ENCODE measurements at regions not wholly inside any gene's neighbourhood (a gene's known extent, or its start where the extent isn't known, plus 50 kb on each side); places are given as distances from the start of the nearest gene placed in this dataset.
"Not testable (repeated sequence)": the region's sequence is repeated elsewhere in the genome, so short reads cannot be mapped to it uniquely, and the experiment has no call there.

GRCh38 chr3:87478716-87479115 lies 202.3 kb upstream of the POU1F1 start:
- DNase-seq, result no peak

- no peak for DNase-seq
Observed at GRCh38 chr3:87473944-87474343, 197.6 kb upstream of the POU1F1 start.

GRCh38 chr3:87468938-87469337 lies 192.6 kb upstream of the POU1F1 start:
- no peak for DNase-seq

DNA sequence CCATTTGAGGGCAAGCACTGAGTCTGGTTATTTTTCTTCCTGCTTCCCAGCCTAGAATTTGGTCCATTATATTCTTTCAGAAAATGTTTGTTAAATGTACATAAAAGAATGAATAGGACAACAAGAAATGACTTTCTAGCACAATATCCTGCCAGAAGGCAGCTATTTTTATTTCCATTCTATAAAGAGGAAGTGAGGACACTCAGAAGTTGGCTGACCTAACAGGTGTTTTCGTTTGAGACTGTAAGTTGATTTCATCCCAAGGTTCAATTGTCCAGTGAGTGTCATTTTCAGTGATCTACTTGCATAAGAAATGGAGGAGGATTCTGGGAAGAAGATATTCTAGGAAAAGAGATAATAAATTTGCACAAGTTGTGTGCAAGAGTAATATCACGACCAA lies 191.9 kb upstream of the POU1F1 start:
- DNase-seq, result no peak

- DNase-seq, result no peak
Observed at GRCh38 chr3:87462228-87462627, 185.8 kb upstream of the POU1F1 start.

GRCh38 chr3:87461443-87461842 lies 185.1 kb upstream of the POU1F1 start:
- DNase-seq, result no peak

GRCh38 chr3:87461036-87461435 lies 184.7 kb upstream of the POU1F1 start:
- DNase-seq, result no peak

DNA sequence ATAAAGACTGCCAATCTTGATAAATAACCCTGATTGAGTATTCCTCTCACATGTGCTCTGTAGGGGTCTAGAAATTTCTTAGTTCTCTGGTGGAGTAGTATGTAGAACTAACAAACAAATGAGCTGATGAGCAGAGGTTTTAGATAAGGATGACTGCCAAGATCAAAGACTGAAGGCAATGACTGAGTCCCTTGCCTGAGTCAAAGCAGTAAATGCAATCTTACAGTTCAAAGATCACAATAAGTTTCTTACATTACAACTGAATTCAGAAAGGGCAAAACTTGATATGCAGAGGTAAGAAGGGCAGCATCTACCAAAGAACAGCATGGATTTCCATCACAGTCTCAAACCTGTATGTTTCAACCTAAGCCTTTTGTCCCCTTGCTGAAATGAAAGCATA lies 172.2 kb upstream of the POU1F1 start:
- no peak for DNase-seq

DNA sequence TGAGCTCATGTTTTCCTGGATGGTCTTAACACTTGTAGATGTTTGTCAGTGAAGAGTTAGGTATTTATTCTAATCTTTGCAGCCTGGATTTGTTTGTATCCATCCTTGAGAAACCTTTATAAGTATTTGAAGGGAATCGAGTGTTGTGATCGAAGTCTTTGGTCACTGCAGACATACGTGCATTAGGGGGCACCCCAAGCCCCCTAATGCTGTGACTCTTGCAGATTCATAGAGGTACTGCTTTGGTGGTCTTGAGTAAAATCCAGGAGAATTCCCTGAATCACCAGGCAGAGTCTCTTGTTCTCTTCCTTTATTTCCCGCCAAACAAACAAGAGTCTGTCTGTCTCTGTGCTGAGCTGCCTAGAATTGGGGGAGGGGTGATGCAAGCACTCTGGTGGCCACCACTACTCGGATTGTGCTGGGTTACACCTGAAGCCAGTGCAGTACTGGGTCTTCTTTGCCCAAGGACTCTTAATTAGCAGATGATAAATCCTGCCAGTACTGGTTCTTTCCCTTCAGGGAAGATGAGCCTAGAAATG lies 170.5 kb upstream of the POU1F1 start:
- DNase-seq, result no peak

- DNase-seq, result no peak
Observed at GRCh38 chr3:87442470-87442869, 166.1 kb upstream of the POU1F1 start.

GRCh38 chr3:87437765-87438164 lies 161.4 kb upstream of the POU1F1 start:
- DNase-seq, result no peak

DNA sequence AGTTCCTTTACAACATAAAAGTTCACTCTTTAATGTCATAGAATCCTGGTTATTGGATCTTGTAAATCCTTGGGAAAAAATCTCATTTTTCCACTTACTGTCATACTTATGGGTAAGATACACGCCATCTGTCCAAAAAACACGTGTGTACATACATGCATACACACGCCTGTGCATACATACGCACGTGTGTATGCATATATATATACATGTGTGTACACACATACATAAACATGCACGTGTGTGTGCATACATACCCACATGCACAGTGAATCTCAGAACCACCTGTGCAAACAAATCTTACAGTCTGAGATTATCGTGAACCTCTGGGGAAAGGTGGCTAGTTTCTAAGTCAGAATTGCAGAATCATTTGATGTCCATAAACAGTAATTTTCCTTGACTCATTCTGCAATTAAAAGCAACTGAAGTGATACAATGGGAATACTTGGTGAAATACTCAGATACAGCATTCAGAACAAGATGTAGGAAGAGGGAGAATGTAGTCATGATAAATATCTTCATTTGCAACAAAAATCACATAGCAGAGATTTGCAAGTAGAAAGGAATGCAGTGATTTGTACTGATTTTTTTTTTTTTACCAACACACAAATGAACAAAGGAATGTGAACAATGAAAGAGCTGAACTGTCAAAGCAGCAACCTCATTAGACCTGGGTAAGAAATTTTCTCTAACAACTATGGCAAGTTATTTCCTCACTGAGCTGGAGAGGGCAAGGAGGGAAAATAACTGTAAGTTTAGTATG lies 160.6 kb upstream of the POU1F1 start:
- DNase-seq, result no peak

GRCh38 chr3:87435926-87436620 lies 159.7 kb upstream of the POU1F1 start:
- no peak for DNase-seq

- DNase-seq, result not testable (repeated sequence)
Observed at GRCh38 chr3:87433445-87433844, 157.1 kb upstream of the POU1F1 start.

DNA sequence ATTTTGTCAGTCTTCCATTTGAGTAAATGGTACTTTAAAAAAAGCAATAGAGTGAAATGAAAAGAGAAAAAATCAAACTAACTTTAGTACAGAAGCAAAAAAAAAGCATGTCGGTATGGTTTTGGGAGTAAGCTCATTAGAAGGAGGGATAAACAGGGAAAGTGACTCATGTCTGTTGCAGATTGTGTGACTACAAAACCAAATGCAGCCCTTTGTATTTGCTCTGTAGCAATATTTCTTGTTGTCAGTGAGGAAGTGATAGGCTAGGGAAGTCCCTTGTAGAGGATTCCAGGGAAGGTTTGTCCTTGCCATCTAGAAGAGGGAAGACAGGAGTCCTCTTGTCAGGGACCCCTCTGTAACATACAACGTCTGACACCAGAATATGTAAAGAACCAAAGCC lies 150.5 kb upstream of the POU1F1 start:
- no peak for DNase-seq

DNA sequence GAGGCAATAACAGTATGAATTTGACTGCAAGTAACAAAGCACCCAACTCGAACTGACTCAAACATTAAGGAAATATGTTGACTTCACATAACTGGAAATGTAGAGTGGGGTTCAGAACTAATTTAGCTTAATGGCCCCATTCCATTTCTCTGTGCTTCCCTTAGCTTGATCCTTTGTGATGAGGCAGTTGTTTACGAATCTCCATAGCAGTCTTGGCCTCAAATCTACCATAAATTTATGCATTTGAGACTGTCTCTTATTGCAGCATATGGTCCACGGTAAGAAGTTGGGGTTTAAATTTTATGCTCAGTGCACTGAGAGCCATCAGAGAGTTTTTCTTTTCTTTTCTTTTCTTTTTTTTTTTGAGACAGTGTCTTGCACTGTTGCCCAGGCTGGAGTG lies 148.7 kb upstream of the POU1F1 start:
- DNase-seq, result no peak

DNA sequence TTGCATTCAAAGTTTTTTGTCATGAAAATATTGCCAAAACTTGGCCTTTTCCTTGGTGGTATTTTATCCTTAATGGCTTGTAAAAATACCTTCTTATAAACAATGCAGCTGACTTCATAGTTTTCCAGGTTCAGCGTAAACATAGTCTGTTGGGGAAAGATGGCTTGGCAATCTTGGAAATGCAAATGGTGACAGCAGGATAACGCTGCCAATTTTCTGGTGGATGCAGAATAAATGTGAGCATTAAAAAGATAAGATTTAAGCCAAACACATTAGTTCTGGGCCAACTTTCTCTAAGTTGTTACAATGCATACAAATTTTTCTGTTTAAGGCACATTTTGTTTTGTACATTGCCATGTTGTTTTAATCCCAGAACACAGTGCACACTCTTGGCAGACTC lies 147.0 kb upstream of the POU1F1 start:
- no peak for DNase-seq

GRCh38 chr3:87422333-87422732 lies 145.9 kb upstream of the POU1F1 start:
- DNase-seq, result no peak

GRCh38 chr3:87420171-87420570 lies 143.8 kb upstream of the POU1F1 start:
- no peak for DNase-seq

GRCh38 chr3:87414271-87414670 lies 137.9 kb upstream of the POU1F1 start:
- DNase-seq, result no peak

- DNase-seq, result no peak
Observed at GRCh38 chr3:87413814-87414213, 137.4 kb upstream of the POU1F1 start.

GRCh38 chr3:87410110-87410509 lies 133.7 kb upstream of the POU1F1 start:
- no peak for DNase-seq

DNA sequence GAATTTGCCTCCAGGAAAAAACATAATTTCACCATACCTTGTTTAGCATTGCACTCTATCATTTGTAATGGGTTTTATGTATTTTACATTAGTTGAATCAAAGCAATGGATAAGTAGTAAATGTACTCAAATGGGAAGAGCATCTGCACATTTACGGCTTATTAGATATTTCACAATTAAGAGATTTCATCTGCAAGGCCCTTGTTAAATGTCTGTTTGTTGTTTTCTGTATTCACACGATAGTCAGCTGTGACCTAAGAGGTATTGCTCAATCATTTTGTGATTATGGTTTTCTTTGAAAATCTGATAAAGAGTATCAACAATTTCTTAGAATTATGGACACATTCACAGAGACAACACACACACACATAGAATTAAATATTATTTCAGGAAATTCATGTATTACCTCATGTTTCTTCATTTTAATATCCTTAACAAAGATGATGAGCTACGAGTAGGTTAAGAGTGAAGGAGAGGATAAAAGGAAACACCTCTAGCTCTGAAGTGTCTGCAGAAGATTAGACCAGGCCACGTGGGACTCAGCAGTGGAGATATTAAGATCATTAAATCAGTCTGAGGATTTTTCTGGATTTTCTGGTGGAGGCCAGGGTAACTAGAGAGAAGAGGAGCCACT lies 121.9 kb upstream of the POU1F1 start:
- no peak for DNase-seq

- DNase-seq, result no peak
Observed at GRCh38 chr3:87397211-87397610, 120.8 kb upstream of the POU1F1 start.

Data from stimulated activated CD4-positive, alpha-beta T cell treated with anti-CD3 and anti-CD28 coated beads, Interleukin-4, amount 100 ng/mL, for 24 hours (primary cell).